ENCODE measurements at regions not wholly inside any gene's neighbourhood (a gene's known extent, or its start where the extent isn't known, plus 50 kb on each side); places are given as distances from the start of the nearest gene placed in this dataset.

- TF ChIP-seq EZH2 (IDR thresholded peaks at IDR 0.05; ENCODE audit: low read length): no peak
- TF ChIP-seq CTCF (optimal IDR thresholded peaks at IDR 0.05 in 1 of 3, IDR thresholded peaks at IDR 0.05 in 1 of 3, conservative IDR thresholded peaks at IDR 0.05 in 1 of 3; ENCODE audit: extremely low read depth in 1 of 3, insufficient read depth in 2 of 3, low read length in 3 of 3): no peak
Observed at GRCh38 chr5:107025712-107026497, 644.8 kb downstream of the EFNA5 start.
